ENCODE measurements at regions not wholly inside any gene's neighbourhood (a gene's known extent, or its start where the extent isn't known, plus 50 kb on each side); places are given as distances from the start of the nearest gene placed in this dataset.

GRCh38 chr11:127135256-127135655 lies 134.7 kb upstream of the KIRREL3 start:
- TF ChIP-seq EZH2 (IDR thresholded peaks at IDR 0.05; ENCODE audit: borderline replicate concordance, insufficient read depth, low read length, poor library complexity, severe bottlenecking) (no peak), POLR2AphosphoS5 (IDR thresholded peaks at IDR 0.05) (no peak), TAF1 (IDR thresholded peaks at IDR 0.05; ENCODE audit: low read depth) (no peak), SMC3 (conservative IDR thresholded peaks at IDR 0.05; ENCODE audit: poor library complexity) (no peak), EP300 (conservative IDR thresholded peaks at IDR 0.05; ENCODE audit: poor library complexity, severe bottlenecking) (no peak), CTCF (IDR thresholded peaks at IDR 0.05; ENCODE audit: poor library complexity, severe bottlenecking) (no peak), MXI1 (conservative IDR thresholded peaks at IDR 0.05; ENCODE audit: poor library complexity, severe bottlenecking) (no peak), REST (IDR thresholded peaks at IDR 0.05; ENCODE audit: borderline replicate concordance) (no peak), RAD21 (conservative IDR thresholded peaks at IDR 0.05) (no peak)
- no peaks in the 10 kb centered on the region for H3K9me3 ChIP-seq (ENCODE audit: low read length)
- H2AFZ ChIP-seq (ENCODE audit: low read depth, low read length): no peak overlapping the region
- no peak overlapping the region for H3K4me2 ChIP-seq (ENCODE audit: low read length)
- no peaks in the 10 kb centered on the region for H3K27me3 ChIP-seq (ENCODE audit: insufficient read depth, low read depth, low read length)
- no peaks in the 10 kb centered on the region for H3K9me2 ChIP-seq (ENCODE audit: insufficient read depth, low read length)
- no peak overlapping the region for H3K9ac ChIP-seq (ENCODE audit: low read length)
- H3K79me2 ChIP-seq (replicated peaks; ENCODE audit: insufficient read depth, low read length): no peaks in the 10 kb centered on the region
- no peaks in the 10 kb centered on the region for H4K20me1 ChIP-seq (ENCODE audit: insufficient read depth)
- H3K4me3 ChIP-seq (ENCODE audit: low read length): no peak overlapping the region
- no peaks in the 10 kb centered on the region for H3F3A ChIP-seq (ENCODE audit: insufficient read depth, low read length, poor library complexity, severe bottlenecking)
- no peaks in the 10 kb centered on the region for H3K36me3 ChIP-seq (ENCODE audit: insufficient read depth, low read length)
- no peak overlapping the region for H3K27ac ChIP-seq (ENCODE audit: low read length)

- H3K4me2 ChIP-seq (ENCODE audit: low read length): no peak overlapping the region
- no peak overlapping the region for H3K27ac ChIP-seq (ENCODE audit: low read length)
- TF ChIP-seq CTCF (IDR thresholded peaks at IDR 0.05; ENCODE audit: poor library complexity, severe bottlenecking): no peak
- TF ChIP-seq TAF1 (IDR thresholded peaks at IDR 0.05; ENCODE audit: low read depth): no peak
- TF ChIP-seq MXI1 (conservative IDR thresholded peaks at IDR 0.05; ENCODE audit: poor library complexity, severe bottlenecking): no peak
- TF ChIP-seq RAD21 (conservative IDR thresholded peaks at IDR 0.05): no peak
- no peak for TF ChIP-seq REST (IDR thresholded peaks at IDR 0.05; ENCODE audit: borderline replicate concordance)
- TF ChIP-seq EZH2 (IDR thresholded peaks at IDR 0.05; ENCODE audit: borderline replicate concordance, insufficient read depth, low read length, poor library complexity, severe bottlenecking): no peak
- TF ChIP-seq POLR2AphosphoS5 (IDR thresholded peaks at IDR 0.05): no peak
- no peak for TF ChIP-seq EP300 (conservative IDR thresholded peaks at IDR 0.05; ENCODE audit: poor library complexity, severe bottlenecking)
- TF ChIP-seq SMC3 (conservative IDR thresholded peaks at IDR 0.05; ENCODE audit: poor library complexity): no peak
- no peaks in the 10 kb centered on the region for H3K9me2 ChIP-seq (ENCODE audit: insufficient read depth, low read length)
- no peak overlapping the region for H3K4me3 ChIP-seq (ENCODE audit: low read length)
- H4K20me1 ChIP-seq (ENCODE audit: insufficient read depth): no peaks in the 10 kb centered on the region
- H3K9me3 ChIP-seq (ENCODE audit: low read length): no peaks in the 10 kb centered on the region
- no peak overlapping the region for H3K9ac ChIP-seq (ENCODE audit: low read length)
- no peaks in the 10 kb centered on the region for H3K27me3 ChIP-seq (ENCODE audit: insufficient read depth, low read depth, low read length)
- H3K36me3 ChIP-seq (ENCODE audit: insufficient read depth, low read length): no peaks in the 10 kb centered on the region
- no peaks in the 10 kb centered on the region for H3F3A ChIP-seq (ENCODE audit: insufficient read depth, low read length, poor library complexity, severe bottlenecking)
- H3K79me2 ChIP-seq (replicated peaks; ENCODE audit: insufficient read depth, low read length): no peaks in the 10 kb centered on the region
- no peak overlapping the region for H2AFZ ChIP-seq (ENCODE audit: low read depth, low read length)
Observed at GRCh38 chr11:127133061-127133460, 132.5 kb upstream of the KIRREL3 start.
